GM12873 (cell line): ENCODE measurements at regions not wholly inside any gene's neighbourhood (a gene's known extent, or its start where the extent isn't known, plus 50 kb on each side); places are given as distances from the start of the nearest gene placed in this dataset.

Experiments
- CTCF ChIP-seq: IDR thresholded peaks from 2 replicates; pipeline ENCODE4 v1.5.1; 2012; ENCODE audit warnings: low read depth, mild to moderate bottlenecking, moderate library complexity, low read length, control low read depth; ENCODE audit not compliant: insufficient read depth; ENCODE audit errors: missing control alignments

DNA sequence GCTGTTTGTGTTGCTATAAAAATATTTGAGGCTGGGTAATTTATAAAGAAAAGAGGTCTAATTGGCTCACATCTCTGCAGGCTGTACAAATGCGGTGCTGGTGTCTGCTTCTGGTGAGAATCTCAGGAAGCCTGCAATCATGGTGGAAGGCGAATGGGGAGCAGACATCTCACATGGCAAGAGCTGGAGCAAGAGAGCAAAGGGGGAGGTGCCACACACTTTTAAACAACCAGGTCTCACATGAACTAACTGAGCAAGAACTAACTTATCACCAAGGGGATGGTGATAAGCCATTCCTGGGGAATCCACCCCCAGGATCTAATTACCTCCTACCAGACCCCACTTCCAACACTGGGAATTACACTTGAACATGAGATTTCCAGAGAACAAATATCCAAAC lies 300.7 kb upstream of the MDGA2 start:
- TF ChIP-seq CTCF, result no peak

DNA sequence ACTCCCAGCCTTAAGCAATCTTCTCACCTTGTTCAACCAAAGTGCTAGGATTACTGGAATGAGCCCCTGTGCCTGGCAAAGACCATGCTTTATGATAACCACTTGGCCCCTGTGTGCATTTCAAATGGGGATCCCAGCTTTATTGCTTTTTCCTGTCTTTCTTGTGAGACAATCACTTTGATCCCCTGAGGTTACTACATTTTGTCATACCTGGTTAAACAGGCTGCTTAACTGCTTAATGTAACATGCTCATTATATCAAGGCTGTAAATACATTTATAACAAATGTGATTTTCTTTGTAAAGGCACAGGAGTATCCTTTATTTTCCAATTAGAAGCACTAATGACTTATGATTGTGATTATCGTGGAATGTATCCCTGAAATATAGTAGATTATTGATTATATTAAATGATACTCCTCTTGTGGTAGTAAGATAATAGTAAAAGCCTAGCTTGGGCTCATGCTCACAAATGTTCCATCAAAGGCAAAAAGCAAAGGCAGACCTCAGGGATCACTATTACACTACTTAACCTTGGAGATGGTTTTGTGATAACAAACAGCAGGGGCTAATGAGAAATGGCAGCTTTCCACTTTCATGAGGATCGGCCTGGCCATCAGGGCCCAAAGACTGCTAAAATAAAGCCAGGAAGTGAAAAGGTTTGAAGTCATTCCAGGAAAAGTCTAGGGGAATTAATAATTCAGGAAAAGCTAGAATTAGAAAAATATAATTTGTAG lies 290.8 kb upstream of the MDGA2 start:
- no peak for TF ChIP-seq CTCF

GRCh38 chr14:47961634-47962033 lies 286.2 kb upstream of the MDGA2 start:
- no peak for TF ChIP-seq CTCF

GRCh38 chr14:47959740-47960139 lies 284.3 kb upstream of the MDGA2 start:
- no peak for TF ChIP-seq CTCF

GRCh38 chr14:47949006-47949405 lies 273.6 kb upstream of the MDGA2 start:
- TF ChIP-seq CTCF, result no peak

DNA sequence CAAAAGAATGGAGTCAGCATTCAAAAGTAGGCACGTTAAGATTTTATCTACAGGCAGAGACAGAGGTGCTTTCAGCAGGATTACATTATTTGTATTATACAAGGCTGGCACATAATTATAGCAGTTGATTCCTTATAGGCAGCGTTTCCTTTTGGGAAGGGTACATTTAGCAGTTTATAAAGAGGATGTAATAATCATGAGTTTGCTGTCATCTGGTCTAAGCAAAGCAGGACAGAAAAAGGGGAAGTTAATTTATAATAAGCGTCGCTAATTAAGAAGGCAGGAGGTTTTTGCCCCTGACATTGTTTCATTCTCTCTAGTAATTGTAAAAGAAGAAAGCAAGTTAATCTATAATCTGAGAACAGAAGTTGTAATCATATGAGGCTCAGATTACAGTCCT lies 259.9 kb upstream of the MDGA2 start:
- no peak for TF ChIP-seq CTCF

DNA sequence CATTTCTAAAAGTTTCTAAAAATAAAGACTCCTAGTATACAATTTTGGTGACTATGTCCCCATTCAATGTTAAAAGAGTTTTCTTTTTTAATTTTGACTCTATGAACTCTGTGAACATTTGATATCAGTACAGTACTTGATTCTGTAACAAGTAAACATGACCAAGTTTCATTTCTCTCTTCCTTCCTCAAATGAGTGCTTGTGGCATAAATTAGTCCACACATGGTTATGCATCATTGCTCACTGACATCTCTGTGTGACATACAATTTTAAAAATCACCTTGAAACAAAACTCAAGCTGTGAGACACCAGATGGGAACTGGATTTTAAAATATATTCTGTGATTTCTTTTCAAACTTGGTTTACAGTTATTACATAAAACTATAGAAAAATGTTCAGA lies 253.9 kb upstream of the MDGA2 start:
- TF ChIP-seq CTCF, result no peak
